ENCODE measurements at regions not wholly inside any gene's neighbourhood (a gene's known extent, or its start where the extent isn't known, plus 50 kb on each side); places are given as distances from the start of the nearest gene placed in this dataset.
A peak's percentile ranks its signal among the peaks of the same experiment; 100 is the strongest.

GRCh38 chr6:6758915-6759654 lies 170.6 kb downstream of the LY86 start (continued):
- TF ChIP-seq RBM17 (IDR thresholded peaks at IDR 0.05; ENCODE audit: borderline replicate concordance, low read depth, low read length): no peak
- TF ChIP-seq CBFB (CRISPR knock-in tag; IDR thresholded peaks at IDR 0.05): no peak
- peak in 1 of 2 experiments; percentile 30; a peak in 1 of 4 replicates for TF ChIP-seq RCOR1 (IDR thresholded peaks at IDR 0.05; ENCODE audit: borderline replicate concordance in 1 of 2, low read depth in 2 of 2, low read length in 2 of 2)
- TF ChIP-seq ZNF699 (CRISPR knock-in tag; IDR thresholded peaks at IDR 0.05; ENCODE audit: insufficient replicate concordance): no peak
- no peak for TF ChIP-seq ZNF511 (CRISPR knock-in tag; IDR thresholded peaks at IDR 0.05)
- no peak for TF ChIP-seq ZNF324 (CRISPR knock-in tag; IDR thresholded peaks at IDR 0.05)
- TF ChIP-seq ZNF146 (CRISPR knock-in tag; IDR thresholded peaks at IDR 0.05; ENCODE audit: unreplicated experiment): no peak
- no peak for TF ChIP-seq ADNP (tag; IDR thresholded peaks at IDR 0.05)
- no peak for TF ChIP-seq PBX2 (CRISPR knock-in tag; IDR thresholded peaks at IDR 0.05; ENCODE audit: low read depth)
- no peak for TF ChIP-seq PBX2 (tag; conservative IDR thresholded peaks at IDR 0.05; ENCODE audit: low read depth)
- no peak for TF ChIP-seq HMGXB4 (CRISPR knock-in tag; IDR thresholded peaks at IDR 0.05)
- TF ChIP-seq HNRNPLL (IDR thresholded peaks at IDR 0.05; ENCODE audit: low read depth, low read length, poor library complexity, severe bottlenecking): no peak

All from K562 (cell line).